ENCODE measurements at regions not wholly inside any gene's neighbourhood (a gene's known extent, or its start where the extent isn't known, plus 50 kb on each side); places are given as distances from the start of the nearest gene placed in this dataset.

- H3K36me3 ChIP-seq (ENCODE audit: control insufficient read depth, insufficient read depth, low read length) = no peaks in the 10 kb centered on the region
- no peak for TF ChIP-seq CTCF (IDR thresholded peaks at IDR 0.05; ENCODE audit: insufficient read depth, low read length, poor library complexity, severe bottlenecking)
- no peaks in the 10 kb centered on the region for H3K27me3 ChIP-seq (replicated peaks; ENCODE audit: control insufficient read depth, insufficient read depth, low read length)
- DNase-seq (ENCODE audit: extremely low read depth, insufficient read length) = no peak
- H3K4me3 ChIP-seq (replicated peaks; ENCODE audit: low read depth, low read length) = no peak overlapping the region
These were observed 59.3 kb downstream of the GGTLC2 start for GRCh38 chr22:22703715-22704114.

GRCh38 chr22:22704156-22704946, 59.9 kb downstream of the GGTLC2 start:
- DNase-seq (ENCODE audit: extremely low read depth, insufficient read length) = no peak
- no peak for TF ChIP-seq CTCF (IDR thresholded peaks at IDR 0.05; ENCODE audit: insufficient read depth, low read length, poor library complexity, severe bottlenecking)
- Histone ChIP-seq H3K27me3 (replicated peaks; ENCODE audit: control insufficient read depth, insufficient read depth, low read length) (no peaks in the 10 kb centered on the region), H3K4me3 (replicated peaks; ENCODE audit: low read depth, low read length) (no peak overlapping the region), H3K36me3 (ENCODE audit: control insufficient read depth, insufficient read depth, low read length) (no peaks in the 10 kb centered on the region)

- H3K36me3 ChIP-seq (ENCODE audit: control insufficient read depth, insufficient read depth, low read length) = no peaks in the 10 kb centered on the region
- TF ChIP-seq CTCF (IDR thresholded peaks at IDR 0.05; ENCODE audit: insufficient read depth, low read length, poor library complexity, severe bottlenecking) = no peak
- no peak overlapping the region for H3K4me3 ChIP-seq (replicated peaks; ENCODE audit: low read depth, low read length)
- no peaks in the 10 kb centered on the region for H3K27me3 ChIP-seq (replicated peaks; ENCODE audit: control insufficient read depth, insufficient read depth, low read length)
- no peak for DNase-seq (ENCODE audit: extremely low read depth, insufficient read length)
These were observed 61.1 kb downstream of the GGTLC2 start for GRCh38 chr22:22705328-22706100.

- Histone ChIP-seq H3K4me3 (replicated peaks; ENCODE audit: low read depth, low read length) (no peak overlapping the region), H3K36me3 (ENCODE audit: control insufficient read depth, insufficient read depth, low read length) (no peaks in the 10 kb centered on the region), H3K27me3 (replicated peaks; ENCODE audit: control insufficient read depth, insufficient read depth, low read length) (no peaks in the 10 kb centered on the region)
- no peak for DNase-seq (ENCODE audit: extremely low read depth, insufficient read length)
- TF ChIP-seq CTCF (IDR thresholded peaks at IDR 0.05; ENCODE audit: insufficient read depth, low read length, poor library complexity, severe bottlenecking) = no peak
These were observed 62.0 kb downstream of the GGTLC2 start for GRCh38 chr22:22706253-22706915.

GRCh38 chr22:22709719-22710445, 65.5 kb downstream of the GGTLC2 start:
- Histone ChIP-seq H3K4me3 (replicated peaks; ENCODE audit: low read depth, low read length) (no peak overlapping the region), H3K36me3 (ENCODE audit: control insufficient read depth, insufficient read depth, low read length) (no peaks in the 10 kb centered on the region), H3K27me3 (replicated peaks; ENCODE audit: control insufficient read depth, insufficient read depth, low read length) (no peaks in the 10 kb centered on the region)
- no peak for TF ChIP-seq CTCF (IDR thresholded peaks at IDR 0.05; ENCODE audit: insufficient read depth, low read length, poor library complexity, severe bottlenecking)
- no peak for DNase-seq (ENCODE audit: extremely low read depth, insufficient read length)
